Ishikawa (cell line): ENCODE measurements at regions not wholly inside any gene's neighbourhood (a gene's known extent, or its start where the extent isn't known, plus 50 kb on each side); places are given as distances from the start of the nearest gene placed in this dataset.

Experiments used
- CEBPB ChIP-seq: IDR thresholded peaks from 2 replicates; pipeline ENCODE4 v1.6.1; 2012
- CREB1 ChIP-seq: IDR thresholded peaks from 2 replicates; pipeline ENCODE4 v1.6.1; 2012; ENCODE audit warnings: low read depth
- EGR1 ChIP-seq: IDR thresholded peaks from 2 replicates; pipeline ENCODE4 v1.6.1; 2012
- EP300 ChIP-seq: IDR thresholded peaks from 2 replicates; pipeline ENCODE4 v1.6.1; 2012; ENCODE audit warnings: borderline replicate concordance
- FOXM1 ChIP-seq: IDR thresholded peaks from 2 replicates; pipeline ENCODE4 v1.6.1; 2012; ENCODE audit warnings: low read depth, borderline replicate concordance
- NFIC ChIP-seq: IDR thresholded peaks from 2 replicates; pipeline ENCODE4 v1.6.1; 2012
- RAD21 ChIP-seq: IDR thresholded peaks from 2 replicates; pipeline ENCODE4 v1.6.1; 2012; ENCODE audit warnings: low read depth
- REST ChIP-seq: IDR thresholded peaks from 2 replicates; pipeline ENCODE4 v1.6.1; 2012; ENCODE audit warnings: low read depth, mild to moderate bottlenecking
- TAF1 ChIP-seq: IDR thresholded peaks from 2 replicates; pipeline ENCODE4 v1.6.1; 2012; ENCODE audit warnings: low read depth, mild to moderate bottlenecking
- TCF12 ChIP-seq: IDR thresholded peaks from 2 replicates; pipeline ENCODE4 v1.6.1; 2012; ENCODE audit warnings: low read depth
- TEAD4 ChIP-seq: IDR thresholded peaks from 2 replicates; pipeline ENCODE4 v1.6.1; 2012
- YY1 ChIP-seq: IDR thresholded peaks from 2 replicates; pipeline ENCODE4 v1.6.1; 2012; ENCODE audit warnings: low read depth
- ZBTB7A ChIP-seq: IDR thresholded peaks from 2 replicates; pipeline ENCODE4 v1.6.1; 2012; ENCODE audit warnings: low read depth
- TF ChIP-seq, protein P1 (sequence below): IDR thresholded peaks from 2 replicates; pipeline ENCODE4 v1.6.1; 2012
- TF ChIP-seq, protein P2 (sequence below): IDR thresholded peaks from 2 replicates; pipeline ENCODE4 v1.6.1; 2012

DNA sequence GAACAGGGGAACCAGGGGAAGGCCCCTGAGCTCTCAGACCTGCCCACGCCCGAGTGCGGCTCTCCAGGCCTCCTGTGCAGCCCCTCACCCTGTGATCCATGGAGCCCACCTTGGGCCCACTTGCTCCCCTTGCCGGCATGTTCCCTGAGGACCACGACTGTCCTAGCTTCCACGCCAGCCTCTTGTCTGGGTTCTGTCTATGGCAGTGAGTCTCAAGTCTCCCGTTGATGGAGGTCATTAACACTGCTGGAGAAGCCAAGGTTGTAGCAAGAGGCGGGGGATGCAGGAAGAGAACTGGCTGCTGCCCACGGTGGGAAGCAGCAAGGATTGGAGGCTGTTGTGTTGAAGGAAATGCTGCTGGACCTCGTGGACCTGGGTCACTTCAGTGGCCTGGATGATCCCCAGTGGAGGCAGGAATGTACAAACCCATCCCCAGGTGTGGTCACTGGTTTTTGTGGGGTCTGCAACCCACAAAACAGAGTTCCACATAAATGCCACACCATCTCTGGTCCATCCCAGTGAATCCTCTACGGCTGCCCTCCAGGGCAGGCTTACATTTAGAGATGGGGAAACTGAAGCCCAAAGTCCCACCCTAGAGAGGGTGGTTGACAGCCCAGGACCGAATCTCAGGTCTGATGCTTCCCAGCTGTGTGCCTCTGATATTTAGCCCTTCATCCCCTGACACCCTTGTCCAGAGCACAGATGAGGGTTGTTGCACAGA lies 150.3 kb downstream of the NDUFA10 start:
- TF ChIP-seq, protein P1, sequence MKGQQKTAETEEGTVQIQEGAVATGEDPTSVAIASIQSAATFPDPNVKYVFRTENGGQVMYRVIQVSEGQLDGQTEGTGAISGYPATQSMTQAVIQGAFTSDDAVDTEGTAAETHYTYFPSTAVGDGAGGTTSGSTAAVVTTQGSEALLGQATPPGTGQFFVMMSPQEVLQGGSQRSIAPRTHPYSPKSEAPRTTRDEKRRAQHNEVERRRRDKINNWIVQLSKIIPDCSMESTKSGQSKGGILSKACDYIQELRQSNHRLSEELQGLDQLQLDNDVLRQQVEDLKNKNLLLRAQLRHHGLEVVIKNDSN = no peak
- TF ChIP-seq CEBPB (no peak), NFIC (no peak), EP300 (no peak), CREB1 (no peak), ZBTB7A (no peak), FOXM1 (no peak), TEAD4 (no peak), YY1 (no peak), TCF12 (no peak), RAD21 (no peak), TAF1 (no peak), EGR1 (no peak), REST (no peak)
- TF ChIP-seq, protein P2, sequence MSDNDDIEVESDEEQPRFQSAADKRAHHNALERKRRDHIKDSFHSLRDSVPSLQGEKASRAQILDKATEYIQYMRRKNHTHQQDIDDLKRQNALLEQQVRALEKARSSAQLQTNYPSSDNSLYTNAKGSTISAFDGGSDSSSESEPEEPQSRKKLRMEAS = no peak

DNA sequence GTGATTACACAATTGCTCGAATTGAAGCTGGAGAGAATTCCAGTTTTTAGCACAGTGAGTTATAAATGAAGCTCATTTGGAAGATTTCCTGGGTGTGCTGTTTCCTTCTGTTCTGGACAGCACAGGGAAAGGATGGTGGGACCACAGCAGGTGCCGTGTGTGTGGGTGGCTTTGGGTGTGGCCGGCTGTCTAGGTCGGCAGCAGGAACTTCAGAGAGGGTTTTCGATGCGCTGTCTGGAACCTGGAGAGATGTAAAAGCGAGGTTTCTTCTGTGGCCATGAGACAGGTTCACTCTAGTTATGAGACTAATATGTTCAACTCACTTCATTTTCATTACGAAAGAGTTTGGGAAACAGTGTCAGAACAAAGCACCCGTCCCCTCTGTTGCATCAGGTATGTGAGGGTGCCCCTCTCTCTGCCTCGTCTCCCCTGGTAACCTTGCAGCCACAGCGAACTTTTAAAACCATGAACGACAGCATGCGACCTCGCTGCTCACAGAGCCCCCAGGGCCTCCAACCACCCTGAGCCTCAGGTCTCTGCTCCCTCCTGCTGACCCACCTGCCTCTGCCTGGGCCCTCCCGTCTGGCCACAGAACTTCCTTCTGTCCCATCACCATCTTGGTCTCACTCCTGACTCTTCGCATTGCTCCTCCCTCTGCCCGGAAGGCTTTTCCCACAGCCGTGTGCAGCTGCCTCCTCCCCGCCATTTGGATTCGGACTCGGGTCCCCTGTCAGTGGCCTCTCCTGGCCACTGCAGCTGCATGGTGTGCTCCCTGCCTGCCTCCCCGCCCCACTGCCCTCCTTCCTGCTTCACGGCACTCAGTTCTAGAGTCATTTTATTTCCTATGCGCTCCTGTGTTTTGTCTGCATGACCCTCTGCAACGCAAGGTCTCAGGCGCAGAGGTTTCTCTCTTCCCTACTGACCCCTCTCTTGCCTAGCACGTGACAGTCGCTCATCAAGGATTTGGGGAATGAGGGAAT lies 151.2 kb downstream of the NDUFA10 start:
- no peak for TF ChIP-seq TEAD4
- no peak for TF ChIP-seq TCF12
- no peak for TF ChIP-seq TAF1
- no peak for TF ChIP-seq NFIC
- TF ChIP-seq ZBTB7A = no peak
- TF ChIP-seq, protein P2 = no peak
- no peak for TF ChIP-seq EGR1
- no peak for TF ChIP-seq EP300
- TF ChIP-seq YY1 = no peak
- TF ChIP-seq CREB1 = no peak
- no peak for TF ChIP-seq FOXM1
- TF ChIP-seq REST = no peak
- no peak for TF ChIP-seq RAD21
- no peak for TF ChIP-seq CEBPB
- TF ChIP-seq, protein P1 = no peak

DNA sequence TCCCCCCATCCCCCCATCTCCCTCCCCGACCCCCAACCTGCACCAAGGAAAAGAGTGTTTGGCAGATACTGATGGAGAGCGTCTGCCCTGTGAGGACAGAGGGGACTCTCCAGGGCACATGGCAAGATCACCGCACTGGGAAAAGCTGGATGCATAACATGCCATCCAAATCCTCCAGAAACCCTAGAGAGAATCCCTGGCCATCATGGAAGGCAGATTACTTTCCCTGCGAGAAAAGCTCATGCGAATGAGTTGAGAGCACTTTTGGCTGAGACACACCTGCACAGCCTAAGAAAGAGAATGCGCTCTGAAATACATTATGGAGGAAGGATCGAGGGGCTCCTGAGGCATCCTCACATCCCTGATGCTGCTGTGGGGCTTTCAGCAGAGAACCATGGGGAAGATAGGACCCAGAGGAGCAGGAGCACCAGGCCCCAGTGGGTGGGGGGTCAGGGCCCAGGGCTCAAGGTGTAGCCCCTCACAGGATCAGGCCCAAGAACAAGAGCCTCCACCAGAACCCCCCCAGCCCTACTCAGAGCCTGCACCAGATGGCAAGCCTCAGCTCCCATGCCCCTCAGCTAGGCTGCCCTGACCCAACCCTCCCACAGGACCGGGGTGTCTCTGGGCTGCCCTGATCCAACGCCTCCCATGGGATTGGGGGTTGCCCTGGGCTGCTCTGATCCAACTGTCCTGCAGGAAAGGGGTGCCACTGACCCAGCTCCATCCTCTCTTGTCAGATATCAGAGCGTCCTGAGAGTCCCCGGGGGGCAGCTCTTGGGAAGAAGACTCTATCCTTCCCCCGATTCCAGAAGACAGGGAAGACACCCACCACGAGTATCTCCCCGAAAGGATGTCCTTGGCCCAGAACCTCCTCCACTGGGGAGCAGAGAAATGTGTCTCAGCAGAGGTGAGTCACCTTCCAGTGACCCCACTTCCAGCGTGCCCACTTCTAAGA lies 153.4 kb downstream of the NDUFA10 start:
- no peak for TF ChIP-seq CEBPB
- no peak for TF ChIP-seq TCF12
- TF ChIP-seq, protein P1 = no peak
- TF ChIP-seq REST = no peak
- TF ChIP-seq ZBTB7A = no peak
- TF ChIP-seq NFIC = no peak
- no peak for TF ChIP-seq TEAD4
- TF ChIP-seq YY1 = no peak
- no peak for TF ChIP-seq FOXM1
- no peak for TF ChIP-seq RAD21
- no peak for TF ChIP-seq CREB1
- no peak for TF ChIP-seq TAF1
- TF ChIP-seq EGR1 = no peak
